HL-60 (cell line): ENCODE measurements at regions not wholly inside any gene's neighbourhood (a gene's known extent, or its start where the extent isn't known, plus 50 kb on each side); places are given as distances from the start of the nearest gene placed in this dataset.

Experiments used
- DNase-seq, 2 experiments: peaks; one replicate each; pipeline ENCODE4 v3.0.0-alpha.2; 2010 to 2020; ENCODE audit warnings: low read depth in 1 of 2, low spot score in 1 of 2
- H3K27ac ChIP-seq: fragments of 250-450 bp; sonication (Bioruptor Pico); replicated peaks from 2 replicates; pipeline ENCODE4 v1.5.1; 2020; ENCODE audit warnings: mild to moderate bottlenecking, moderate library complexity
- H3K27me3 ChIP-seq: fragments of 250-450 bp; sonication (Bioruptor Pico); 2 replicates; pipeline ENCODE4 v1.5.1; 2021; ENCODE audit warnings: mild to moderate bottlenecking, moderate library complexity; ENCODE audit not compliant: insufficient read depth, poor library complexity, severe bottlenecking
- H3K4me3 ChIP-seq: replicated peaks from 2 replicates; pipeline ENCODE4 v1.5.1; 2011; ENCODE audit warnings: mild to moderate bottlenecking, control low read depth, low read length; ENCODE audit not compliant: insufficient read depth
- GABPA ChIP-seq: IDR thresholded peaks from 2 replicates; pipeline ENCODE4 v1.6.1; 2012; ENCODE audit warnings: low read depth
- POLR2AphosphoS5 ChIP-seq: IDR thresholded peaks from 2 replicates; pipeline ENCODE4 v1.6.1; 2012; ENCODE audit warnings: low read depth
- SPI1 ChIP-seq: IDR thresholded peaks from 2 replicates; pipeline ENCODE4 v1.6.1; 2012; ENCODE audit warnings: low read depth, mild to moderate bottlenecking, borderline replicate concordance
- TF ChIP-seq, protein P1 (sequence below): IDR thresholded peaks from 2 replicates; pipeline ENCODE4 v1.6.1; 2012; ENCODE audit warnings: low read depth; ENCODE audit not compliant: insufficient replicate concordance
- TF ChIP-seq, protein P2 (sequence below): IDR thresholded peaks from one replicate; pipeline ENCODE4 v1.5.1; 2011; ENCODE audit warnings: low read length, control low read depth, inconsistent platforms; ENCODE audit not compliant: insufficient read depth

DNA sequence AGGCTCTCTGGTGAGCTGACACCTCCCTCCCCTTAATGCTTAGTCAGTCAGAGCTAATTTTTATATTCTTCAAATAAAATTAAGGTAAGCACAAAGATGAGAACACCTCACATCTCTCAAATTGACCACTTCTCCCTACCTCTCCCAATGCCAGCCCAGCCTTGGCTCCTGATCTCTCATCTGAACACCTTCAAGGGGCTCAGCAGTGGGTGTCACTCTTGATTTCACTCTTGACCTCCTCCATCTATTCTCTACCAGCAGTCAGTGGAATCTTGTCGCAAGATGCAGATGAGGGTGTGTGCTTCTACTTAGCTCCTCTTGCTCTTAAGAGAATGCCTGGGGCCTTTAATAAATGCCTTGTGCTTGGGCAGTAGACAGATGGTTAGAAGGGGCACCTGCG, 309.0 kb upstream of the IRX3 start:
- no peak for TF ChIP-seq GABPA
- no peak for TF ChIP-seq SPI1
- TF ChIP-seq, protein P1, sequence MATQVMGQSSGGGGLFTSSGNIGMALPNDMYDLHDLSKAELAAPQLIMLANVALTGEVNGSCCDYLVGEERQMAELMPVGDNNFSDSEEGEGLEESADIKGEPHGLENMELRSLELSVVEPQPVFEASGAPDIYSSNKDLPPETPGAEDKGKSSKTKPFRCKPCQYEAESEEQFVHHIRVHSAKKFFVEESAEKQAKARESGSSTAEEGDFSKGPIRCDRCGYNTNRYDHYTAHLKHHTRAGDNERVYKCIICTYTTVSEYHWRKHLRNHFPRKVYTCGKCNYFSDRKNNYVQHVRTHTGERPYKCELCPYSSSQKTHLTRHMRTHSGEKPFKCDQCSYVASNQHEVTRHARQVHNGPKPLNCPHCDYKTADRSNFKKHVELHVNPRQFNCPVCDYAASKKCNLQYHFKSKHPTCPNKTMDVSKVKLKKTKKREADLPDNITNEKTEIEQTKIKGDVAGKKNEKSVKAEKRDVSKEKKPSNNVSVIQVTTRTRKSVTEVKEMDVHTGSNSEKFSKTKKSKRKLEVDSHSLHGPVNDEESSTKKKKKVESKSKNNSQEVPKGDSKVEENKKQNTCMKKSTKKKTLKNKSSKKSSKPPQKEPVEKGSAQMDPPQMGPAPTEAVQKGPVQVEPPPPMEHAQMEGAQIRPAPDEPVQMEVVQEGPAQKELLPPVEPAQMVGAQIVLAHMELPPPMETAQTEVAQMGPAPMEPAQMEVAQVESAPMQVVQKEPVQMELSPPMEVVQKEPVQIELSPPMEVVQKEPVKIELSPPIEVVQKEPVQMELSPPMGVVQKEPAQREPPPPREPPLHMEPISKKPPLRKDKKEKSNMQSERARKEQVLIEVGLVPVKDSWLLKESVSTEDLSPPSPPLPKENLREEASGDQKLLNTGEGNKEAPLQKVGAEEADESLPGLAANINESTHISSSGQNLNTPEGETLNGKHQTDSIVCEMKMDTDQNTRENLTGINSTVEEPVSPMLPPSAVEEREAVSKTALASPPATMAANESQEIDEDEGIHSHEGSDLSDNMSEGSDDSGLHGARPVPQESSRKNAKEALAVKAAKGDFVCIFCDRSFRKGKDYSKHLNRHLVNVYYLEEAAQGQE = no peak
- no peak for TF ChIP-seq POLR2AphosphoS5
- TF ChIP-seq, protein P2, sequence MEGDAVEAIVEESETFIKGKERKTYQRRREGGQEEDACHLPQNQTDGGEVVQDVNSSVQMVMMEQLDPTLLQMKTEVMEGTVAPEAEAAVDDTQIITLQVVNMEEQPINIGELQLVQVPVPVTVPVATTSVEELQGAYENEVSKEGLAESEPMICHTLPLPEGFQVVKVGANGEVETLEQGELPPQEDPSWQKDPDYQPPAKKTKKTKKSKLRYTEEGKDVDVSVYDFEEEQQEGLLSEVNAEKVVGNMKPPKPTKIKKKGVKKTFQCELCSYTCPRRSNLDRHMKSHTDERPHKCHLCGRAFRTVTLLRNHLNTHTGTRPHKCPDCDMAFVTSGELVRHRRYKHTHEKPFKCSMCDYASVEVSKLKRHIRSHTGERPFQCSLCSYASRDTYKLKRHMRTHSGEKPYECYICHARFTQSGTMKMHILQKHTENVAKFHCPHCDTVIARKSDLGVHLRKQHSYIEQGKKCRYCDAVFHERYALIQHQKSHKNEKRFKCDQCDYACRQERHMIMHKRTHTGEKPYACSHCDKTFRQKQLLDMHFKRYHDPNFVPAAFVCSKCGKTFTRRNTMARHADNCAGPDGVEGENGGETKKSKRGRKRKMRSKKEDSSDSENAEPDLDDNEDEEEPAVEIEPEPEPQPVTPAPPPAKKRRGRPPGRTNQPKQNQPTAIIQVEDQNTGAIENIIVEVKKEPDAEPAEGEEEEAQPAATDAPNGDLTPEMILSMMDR = no peak
- H3K4me3 ChIP-seq = no peak overlapping the region
- no peak overlapping the region for H3K27ac ChIP-seq
- DNase-seq = no peak
- peaks cover 3% of the 10 kb centered on the region for H3K27me3 ChIP-seq

DNA sequence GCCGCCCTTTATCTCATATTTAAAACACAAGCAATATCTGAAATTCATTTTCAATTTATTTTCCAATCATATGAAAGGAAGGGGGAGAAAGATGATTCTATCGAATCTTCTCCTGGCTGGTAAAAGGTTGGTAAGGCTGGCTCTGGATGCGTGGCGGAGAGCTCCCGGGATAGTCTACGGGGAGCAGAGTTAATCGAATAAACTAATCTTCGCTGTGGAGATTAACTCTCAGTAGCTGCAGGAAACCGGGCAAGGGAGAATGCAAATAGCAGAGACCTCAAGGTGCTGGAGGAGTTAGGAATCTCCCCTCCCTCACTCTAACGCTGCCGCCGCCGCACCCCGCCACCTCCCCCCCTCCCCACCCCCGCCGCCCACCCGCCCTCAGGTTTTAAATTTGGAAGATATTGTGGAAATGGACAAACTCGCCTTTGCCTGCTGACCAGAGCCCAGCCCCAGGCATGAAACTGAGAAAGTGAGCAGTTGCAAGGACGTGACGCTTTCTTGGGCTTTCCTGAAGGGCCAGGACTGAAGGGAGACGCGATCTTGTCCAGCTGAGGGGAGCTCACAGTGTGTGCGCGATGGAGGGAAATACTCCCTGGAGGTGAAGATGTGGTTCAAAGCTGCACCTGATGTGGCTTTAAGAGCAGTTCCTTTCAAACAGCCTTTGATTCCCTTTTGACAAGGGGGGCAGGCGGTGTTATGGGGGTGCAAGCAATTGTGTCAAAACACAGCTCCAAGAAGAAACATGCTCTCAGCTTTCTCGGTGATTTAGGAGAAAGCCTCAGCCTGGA, 308.2 kb upstream of the IRX3 start:
- H3K27ac ChIP-seq = no peak overlapping the region
- no peak for DNase-seq
- TF ChIP-seq, protein P1 = no peak
- no peak for TF ChIP-seq SPI1
- TF ChIP-seq, protein P2 = no peak
- TF ChIP-seq POLR2AphosphoS5 = no peak
- no peak for TF ChIP-seq GABPA
- peaks cover 3% of the 10 kb centered on the region for H3K27me3 ChIP-seq
- H3K4me3 ChIP-seq = no peak overlapping the region

DNA sequence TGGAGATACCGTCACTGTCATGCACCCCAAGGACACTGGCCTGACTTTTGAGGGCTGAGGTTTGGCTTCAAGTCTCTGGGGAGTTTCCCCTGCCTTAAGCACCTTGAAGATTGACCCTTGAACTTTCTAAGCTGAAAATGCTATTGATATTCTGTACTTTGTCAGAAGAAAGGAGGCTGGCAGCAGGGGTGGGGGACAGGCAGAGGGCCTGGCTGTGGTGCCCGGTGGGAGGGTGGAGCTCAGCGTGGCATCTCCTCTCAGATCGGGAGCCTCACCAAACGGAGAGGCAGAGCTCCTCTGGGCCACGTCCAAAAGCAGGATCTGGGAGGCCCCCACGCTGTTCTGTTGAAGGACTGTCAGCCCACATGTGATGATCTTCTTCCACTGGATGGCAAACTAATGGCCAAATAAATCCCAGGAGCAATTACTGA, 305.2 kb upstream of the IRX3 start:
- no peak for TF ChIP-seq SPI1
- no peak overlapping the region for H3K4me3 ChIP-seq
- H3K27ac ChIP-seq = no peak overlapping the region
- no peak for DNase-seq
- H3K27me3 ChIP-seq = peaks cover 3% of the 10 kb centered on the region

DNA sequence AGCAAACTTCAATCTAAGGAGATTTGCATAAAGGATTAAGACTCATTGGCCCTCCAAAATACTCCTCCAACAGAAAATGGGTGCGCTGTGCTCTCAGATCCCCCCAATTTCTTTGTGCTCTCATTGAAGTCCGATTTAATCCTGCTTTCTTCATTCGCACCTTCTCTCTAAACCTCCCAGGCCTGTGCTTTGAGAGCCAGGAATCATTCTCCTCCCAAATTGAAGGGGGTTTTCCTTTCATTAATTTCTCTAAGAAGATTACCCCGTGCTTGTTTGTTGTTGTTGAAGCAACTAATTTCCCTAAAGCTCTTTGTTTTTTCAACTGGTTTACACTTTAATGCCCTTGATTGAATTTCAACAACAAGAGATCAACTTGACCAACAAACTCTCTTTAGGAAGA, 304.2 kb upstream of the IRX3 start:
- Histone ChIP-seq H3K4me3 (no peak overlapping the region), H3K27ac (no peak overlapping the region), H3K27me3 (peaks cover 3% of the 10 kb centered on the region)
- DNase-seq = no peak
- TF ChIP-seq GABPA = no peak
- TF ChIP-seq, protein P1 = no peak
- TF ChIP-seq, protein P2 = no peak
- no peak for TF ChIP-seq SPI1
- no peak for TF ChIP-seq POLR2AphosphoS5
